ENCODE measurements at regions not wholly inside any gene's neighbourhood (a gene's known extent, or its start where the extent isn't known, plus 50 kb on each side); places are given as distances from the start of the nearest gene placed in this dataset.

DNA sequence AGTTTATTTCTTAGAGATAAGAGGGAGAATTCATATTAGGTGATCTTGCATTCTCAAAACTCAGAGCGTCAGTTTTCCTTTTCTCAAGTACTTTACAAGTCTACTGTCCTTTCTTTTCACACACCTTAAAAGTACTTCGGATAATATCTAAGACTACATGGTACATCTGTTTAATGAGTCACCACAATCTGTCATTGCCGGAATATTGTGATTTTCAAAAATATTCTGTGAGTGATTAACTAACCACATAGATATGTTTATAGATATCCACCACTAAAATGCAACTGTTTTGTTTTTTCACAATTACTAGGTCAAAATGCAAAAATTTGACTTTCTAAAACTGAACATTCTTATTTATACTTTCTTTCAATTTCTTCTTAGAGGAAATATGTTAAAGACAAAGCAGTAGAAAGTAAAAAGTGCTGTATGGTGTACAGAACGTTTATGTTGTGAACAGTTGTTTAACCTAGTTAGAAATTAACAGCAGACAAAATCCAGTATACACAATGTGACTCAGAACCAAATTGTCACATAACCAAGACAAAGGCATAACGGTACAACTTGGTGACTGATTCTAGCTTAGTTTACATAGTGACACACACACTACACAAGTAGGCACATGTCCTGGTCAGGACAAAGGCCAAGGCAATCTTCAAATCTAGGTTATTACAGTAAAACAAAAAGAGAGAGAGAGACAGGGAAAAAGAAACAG lies 482.9 kb downstream of the NAF1 start:
- TF ChIP-seq POLR2A (IDR thresholded peaks at IDR 0.05; ENCODE audit: low read depth, low read length), result no peak
- TF ChIP-seq POLR2AphosphoS5 (IDR thresholded peaks at IDR 0.05; ENCODE audit: low read depth, low read length), result no peak
- no peak for TF ChIP-seq TAF1 (IDR thresholded peaks at IDR 0.05; ENCODE audit: low read depth, low read length)

All from GM12891 (cell line).